B cell (primary cell): ENCODE measurements at regions not wholly inside any gene's neighbourhood (a gene's known extent, or its start where the extent isn't known, plus 50 kb on each side); places are given as distances from the start of the nearest gene placed in this dataset.

Source experiments
- ATAC-seq: fragments of 200-7000 bp; cut with Tn5 transposase; one replicate; pipeline ENCODE4 v1.10.0; 2021; ENCODE audit warnings: low read depth, mild to moderate bottlenecking, moderate number of reproducible peaks, moderate library complexity
- CTCF ChIA-PET: fragments of 350-600 bp; sonication (Branson Sonifier 250); formaldehyde crosslinking; loops from one replicate; lab custom pipeline; 2021; ENCODE audit warnings: antibody characterized with exemption, inconsistent platforms; lab: Charles Lee
- POLR2A ChIA-PET: fragments of 350-600 bp; sonication (Branson Sonifier 250); formaldehyde crosslinking; loops from one replicate; lab custom pipeline; 2021; ENCODE audit warnings: antibody characterized with exemption; lab: Charles Lee
- DNase-seq: peaks from one replicate; pipeline ENCODE4 v3.0.0; 2013
- H2AFZ ChIP-seq: 2 replicates; pipeline ENCODE4 v1.6.1; 2012; ENCODE audit warnings: mild to moderate bottlenecking, low read depth, low read length; ENCODE audit not compliant: insufficient read depth, poor library complexity, severe bottlenecking
- H3K27ac ChIP-seq, 2 donors: 1 replicate in 1 of 2; 2 replicates in 1 of 2; pipeline ENCODE4 v1.5.1; 2012 to 2013; ENCODE audit warnings: low read length in 2 of 2, mild to moderate bottlenecking in 2 of 2, moderate library complexity in 1 of 2
- H3K27me3 ChIP-seq, 4 experiments: fragments of 200-600 bp in 1 of 4; sonication (generic) in 1 of 4; replicated peaks in 1 of 4; 1 replicate in 2 of 4; 2 replicates in 2 of 4; pipeline versions ENCODE4 v1.6.1 to v1.7.0; 2013 to 2016; ENCODE audit warnings: low read length in 3 of 4, mild to moderate bottlenecking in 2 of 4, mixed read lengths in 1 of 4, moderate library complexity in 1 of 4; ENCODE audit not compliant: insufficient read depth in 4 of 4, control insufficient read depth in 3 of 4; ENCODE audit errors: control extremely low read depth in 1 of 4
- H3K36me3 ChIP-seq, 2 experiments: replicated peaks in 1 of 2; 1 replicate in 1 of 2; 2 replicates in 1 of 2; pipeline versions ENCODE4 v1.6.1 to v1.7.1; 2013; ENCODE audit warnings: low read length in 1 of 2; ENCODE audit not compliant: insufficient read depth in 2 of 2, control insufficient read depth in 1 of 2; ENCODE audit errors: control extremely low read depth in 1 of 2, extremely low read depth in 1 of 2
- H3K4me1 ChIP-seq, 2 donors: fragments of 200-600 bp in 1 of 2; sonication (generic) in 1 of 2; 1 replicate in 1 of 2; 2 replicates in 1 of 2; pipeline versions ENCODE4 v1.5.1 to v1.6.1; 2013 to 2017; ENCODE audit warnings: low read length in 2 of 2; ENCODE audit not compliant: control insufficient read depth in 2 of 2, insufficient read depth in 2 of 2
- H3K4me2 ChIP-seq: replicated peaks from 2 replicates; pipeline ENCODE3; 2012; ENCODE audit warnings: mild to moderate bottlenecking, low read depth, low read length; ENCODE audit not compliant: poor library complexity, severe bottlenecking
- H3K4me3 ChIP-seq, 5 experiments: fragments of 200-600 bp in 1 of 5; sonication (generic) in 1 of 5; 1 replicate in 3 of 5; 2 replicates in 2 of 5; pipeline versions ENCODE4 v1.5.1 to v1.7.0; 2011 to 2016; ENCODE audit warnings: low read length in 4 of 5, mild to moderate bottlenecking in 4 of 5, low read depth in 2 of 5, control low read depth in 1 of 5, moderate library complexity in 1 of 5; ENCODE audit not compliant: insufficient read depth in 1 of 5; ENCODE audit errors: control extremely low read depth in 1 of 5, extremely low read depth in 1 of 5
- H3K79me2 ChIP-seq: fragments of 200-600 bp; sonication (generic); one replicate; pipeline ENCODE4 v1.6.0; 2016; ENCODE audit warnings: low read length; ENCODE audit not compliant: control insufficient read depth, insufficient read depth
- H3K9ac ChIP-seq: fragments of 200-600 bp; sonication (generic); 2 replicates; pipeline ENCODE4 v1.6.1; 2017; ENCODE audit warnings: mild to moderate bottlenecking, low read length, moderate library complexity
- H3K9me3 ChIP-seq, 3 donors: one replicate each; pipeline versions ENCODE4 v1.6.1 to v1.7.1; 2013; ENCODE audit warnings: low read length in 2 of 3; ENCODE audit not compliant: control insufficient read depth in 2 of 3, insufficient read depth in 1 of 3; ENCODE audit errors: control extremely low read depth in 1 of 3
- H4K20me1 ChIP-seq: 2 replicates; pipeline ENCODE4 v1.6.0; 2012; ENCODE audit warnings: mild to moderate bottlenecking, low read length; ENCODE audit not compliant: insufficient read depth, control insufficient read depth, poor library complexity, severe bottlenecking
- H3K27ac Mint-ChIP-seq: one replicate; pipeline ENCODE4 v1.8.0; 2021; ENCODE audit warnings: mixed read lengths
- H3K27me3 Mint-ChIP-seq: one replicate; pipeline ENCODE4 v1.8.0; 2021; ENCODE audit warnings: mixed read lengths
- H3K4me1 Mint-ChIP-seq: one replicate; pipeline ENCODE4 v1.8.0; 2021; ENCODE audit warnings: mixed read lengths
- H3K4me3 Mint-ChIP-seq: one replicate; pipeline ENCODE4 v1.8.0; 2021; ENCODE audit warnings: mixed read lengths
- H3K9me3 Mint-ChIP-seq: one replicate; pipeline ENCODE4 v1.8.0; 2022; ENCODE audit warnings: mixed read lengths; ENCODE audit not compliant: insufficient read depth
- EZH2 ChIP-seq: IDR thresholded peaks from 2 replicates; pipeline ENCODE4 v1.6.1; 2012; ENCODE audit warnings: borderline replicate concordance, low read depth, mild to moderate bottlenecking, moderate library complexity, low read length; ENCODE audit not compliant: insufficient read depth, poor library complexity, severe bottlenecking
- WGBS: methylation state at CpG from one replicate; pipeline ENCODE4 v1.1.5; 2013; ENCODE audit warnings: missing lambda C conversion rate; ENCODE audit not compliant: insufficient coverage; 5-methylcytosine and 5-hydroxymethylcytosine counted together
- intact Hi-C: fragments of 100-400 bp; cut with micrococcal nuclease; formaldehyde crosslinking; loops from one replicate; pipeline ENCODE4 v1.10.0; 2022
- TF ChIP-seq, protein P1 (sequence below): fragments of 200-600 bp; IDR thresholded peaks from one replicate; pipeline ENCODE4 v1.8.0; 2022; ENCODE audit warnings: antibody characterized with exemption, mild to moderate bottlenecking

DNA sequence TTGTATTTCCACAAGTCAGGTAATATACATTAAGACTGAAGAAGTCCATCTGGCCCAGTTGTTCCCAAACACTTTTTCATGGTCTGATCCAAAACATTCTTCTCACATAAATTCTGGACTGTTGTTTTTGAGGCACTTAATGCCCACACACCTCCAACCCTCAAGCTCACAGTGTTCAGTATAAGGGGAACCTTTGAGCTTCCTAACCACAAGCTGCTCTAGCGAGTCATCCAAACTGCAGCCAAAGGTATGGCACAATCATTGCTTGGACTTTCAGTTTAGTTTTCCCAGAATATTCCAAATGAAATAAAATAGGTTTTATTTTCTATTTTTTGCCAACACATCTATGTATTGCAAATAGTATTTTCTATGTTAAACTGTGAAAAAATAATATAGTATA, 103.0 kb downstream of the PUS7L start:
- Mint-ChIP-seq H3K27ac (no peak overlapping the region), H3K4me3 (no peak overlapping the region), H3K4me1 (no peaks in the 10 kb centered on the region), H3K9me3 (no peaks in the 10 kb centered on the region), H3K27me3 (no peaks in the 10 kb centered on the region)
- no peaks in the 10 kb centered on the region for H3K27me3 ChIP-seq
- no peaks in the 10 kb centered on the region for H3K36me3 ChIP-seq
- no peak overlapping the region for H3K4me3 ChIP-seq
- DNase-seq (no peak), ATAC-seq (no peak)
- no peak overlapping the region for H3K4me2 ChIP-seq
- no peaks in the 10 kb centered on the region for H3K9me3 ChIP-seq
- ChIA-PET POLR2A (no interaction called here), CTCF (interaction anchor here (0.6 kb wide), 1 partner anchor 1370 kb away, joined by 5 read pairs; no protein-coding TSS in a partner anchor)
- no peaks in the 10 kb centered on the region for H4K20me1 ChIP-seq
- H3K4me1 ChIP-seq: no peaks in the 10 kb centered on the region
- no peaks in the 10 kb centered on the region for H3K79me2 ChIP-seq
- no peak overlapping the region for H3K9ac ChIP-seq
- no peak for TF ChIP-seq EZH2
- TF ChIP-seq, protein P1, sequence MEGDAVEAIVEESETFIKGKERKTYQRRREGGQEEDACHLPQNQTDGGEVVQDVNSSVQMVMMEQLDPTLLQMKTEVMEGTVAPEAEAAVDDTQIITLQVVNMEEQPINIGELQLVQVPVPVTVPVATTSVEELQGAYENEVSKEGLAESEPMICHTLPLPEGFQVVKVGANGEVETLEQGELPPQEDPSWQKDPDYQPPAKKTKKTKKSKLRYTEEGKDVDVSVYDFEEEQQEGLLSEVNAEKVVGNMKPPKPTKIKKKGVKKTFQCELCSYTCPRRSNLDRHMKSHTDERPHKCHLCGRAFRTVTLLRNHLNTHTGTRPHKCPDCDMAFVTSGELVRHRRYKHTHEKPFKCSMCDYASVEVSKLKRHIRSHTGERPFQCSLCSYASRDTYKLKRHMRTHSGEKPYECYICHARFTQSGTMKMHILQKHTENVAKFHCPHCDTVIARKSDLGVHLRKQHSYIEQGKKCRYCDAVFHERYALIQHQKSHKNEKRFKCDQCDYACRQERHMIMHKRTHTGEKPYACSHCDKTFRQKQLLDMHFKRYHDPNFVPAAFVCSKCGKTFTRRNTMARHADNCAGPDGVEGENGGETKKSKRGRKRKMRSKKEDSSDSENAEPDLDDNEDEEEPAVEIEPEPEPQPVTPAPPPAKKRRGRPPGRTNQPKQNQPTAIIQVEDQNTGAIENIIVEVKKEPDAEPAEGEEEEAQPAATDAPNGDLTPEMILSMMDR: no peak
- intact Hi-C loops: no loop called here
- no peak overlapping the region for H3K27ac ChIP-seq
- no CpG with 5 or more reads among the region's 1 CpG for WGBS
- H2AFZ ChIP-seq: no peak overlapping the region

DNA sequence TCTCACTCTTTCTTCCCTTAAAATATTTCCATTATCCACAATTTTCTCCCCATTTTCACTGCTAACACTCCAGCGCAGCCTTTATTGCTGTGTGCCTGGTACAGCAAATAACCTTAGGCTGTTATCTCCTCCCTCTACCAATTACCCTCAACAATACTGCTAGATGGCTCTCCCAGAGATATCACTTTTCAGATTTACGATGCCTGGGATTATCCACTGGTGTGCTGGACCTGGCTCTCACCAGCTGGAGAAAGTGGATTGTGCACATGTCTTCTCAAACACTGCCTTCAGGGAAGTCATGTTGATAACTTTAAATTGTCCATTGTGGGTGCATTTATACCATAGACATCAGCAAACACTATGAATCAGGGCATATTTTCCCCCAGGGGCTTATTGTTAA, 101.9 kb upstream of the ADAMTS20 start:
- ChIA-PET CTCF (no interaction called here), POLR2A (no interaction called here)
- intact Hi-C loops: no loop called here
- Mint-ChIP-seq H3K27ac (no peak overlapping the region), H3K27me3 (no peaks in the 10 kb centered on the region), H3K9me3 (no peaks in the 10 kb centered on the region), H3K4me3 (no peak overlapping the region), H3K4me1 (no peaks in the 10 kb centered on the region)
- H3K4me2 ChIP-seq: no peak overlapping the region
- H4K20me1 ChIP-seq: no peaks in the 10 kb centered on the region
- H3K9ac ChIP-seq: no peak overlapping the region
- no peak overlapping the region for H3K4me3 ChIP-seq
- 100% methylated on average over 2 of the region's 2 CpGs for WGBS
- H3K4me1 ChIP-seq: no peaks in the 10 kb centered on the region
- ATAC-seq (no peak), DNase-seq (no peak)
- no peaks in the 10 kb centered on the region for H3K36me3 ChIP-seq
- H3K27me3 ChIP-seq: no peaks in the 10 kb centered on the region
- no peak overlapping the region for H2AFZ ChIP-seq
- no peaks in the 10 kb centered on the region for H3K79me2 ChIP-seq
- no peaks in the 10 kb centered on the region for H3K9me3 ChIP-seq
- no peak for TF ChIP-seq EZH2
- TF ChIP-seq, protein P1: no peak
- H3K27ac ChIP-seq: no peak overlapping the region
